GM23338 (cell line): ENCODE measurements at regions not wholly inside any gene's neighbourhood (a gene's known extent, or its start where the extent isn't known, plus 50 kb on each side); places are given as distances from the start of the nearest gene placed in this dataset.

Source experiments
- ATAC-seq: fragments of 200-7000 bp; cut with Tn5 transposase; 3 replicates; pipeline ENCODE4 v1.9.1; 2020
- DNase-seq: peaks from one replicate; pipeline ENCODE4 v3.0.0-alpha.2; 2015; ENCODE audit warnings: low spot score
- H2AFZ ChIP-seq: fragments of 200-600 bp; sonication (generic); 2 replicates; pipeline ENCODE4 v1.8.0; 2016; ENCODE audit warnings: antibody characterized with exemption, mild to moderate bottlenecking, moderate library complexity
- H3F3A ChIP-seq: fragments of 200-600 bp; sonication (generic); replicated peaks from 2 replicates; pipeline ENCODE4 v1.8.0; 2017; ENCODE audit warnings: antibody characterized with exemption, mixed run types, low read depth
- H3K27ac ChIP-seq: fragments of 200-600 bp; sonication (generic); 2 replicates; pipeline ENCODE4 v1.6.1; 2016; ENCODE audit warnings: low read depth
- H3K27me3 ChIP-seq: fragments of 200-600 bp; sonication (generic); 2 replicates; pipeline ENCODE4 v1.8.0; 2016; ENCODE audit warnings: mild to moderate bottlenecking, mixed run types, moderate library complexity; ENCODE audit not compliant: insufficient read depth
- H3K36me3 ChIP-seq: fragments of 200-600 bp; sonication (generic); 2 replicates; pipeline ENCODE4 v1.8.0; 2016; ENCODE audit warnings: mild to moderate bottlenecking; ENCODE audit not compliant: insufficient read depth
- H3K4me1 ChIP-seq: fragments of 200-600 bp; sonication (generic); 2 replicates; pipeline ENCODE4 v1.8.0; 2016; ENCODE audit warnings: mild to moderate bottlenecking, moderate library complexity; ENCODE audit not compliant: insufficient read depth
- H3K4me2 ChIP-seq: fragments of 200-600 bp; sonication (generic); 2 replicates; pipeline ENCODE4 v1.7.1; 2017; ENCODE audit warnings: mixed run types
- H3K4me3 ChIP-seq: fragments of 200-600 bp; sonication (generic); 2 replicates; pipeline ENCODE4 v1.6.1; 2016; ENCODE audit warnings: mixed run types
- H3K79me2 ChIP-seq: fragments of 200-600 bp; sonication (generic); replicated peaks from 2 replicates; pipeline ENCODE4 v1.8.0; 2017; ENCODE audit warnings: mild to moderate bottlenecking; ENCODE audit not compliant: insufficient read depth
- H3K9me2 ChIP-seq: fragments of 200-600 bp; sonication (generic); 2 replicates; pipeline ENCODE4 v1.8.0; 2017; ENCODE audit not compliant: insufficient read depth
- H4K20me1 ChIP-seq: fragments of 200-600 bp; sonication (generic); replicated peaks from 2 replicates; pipeline ENCODE4 v1.8.0; 2017; ENCODE audit warnings: mild to moderate bottlenecking; ENCODE audit not compliant: insufficient read depth
- H3K27ac Mint-ChIP-seq: 2 replicates; pipeline ENCODE4 v1.8.0; 2020; ENCODE audit warnings: inconsistent platforms, mild to moderate bottlenecking, moderate library complexity, mixed read lengths
- H3K27me3 Mint-ChIP-seq: 3 replicates; pipeline ENCODE4 v1.8.0; 2022; ENCODE audit warnings: low read depth, mild to moderate bottlenecking, moderate library complexity, mixed read lengths, inconsistent platforms; ENCODE audit not compliant: insufficient read depth, poor library complexity
- H3K36me3 Mint-ChIP-seq: 3 replicates; pipeline ENCODE4 v1.8.0; 2021; ENCODE audit warnings: low read depth, mild to moderate bottlenecking, inconsistent platforms, moderate library complexity, mixed read lengths
- H3K4me1 Mint-ChIP-seq: 3 replicates; pipeline ENCODE4 v1.8.0; 2020; ENCODE audit warnings: mild to moderate bottlenecking, inconsistent platforms, mixed read lengths
- H3K4me3 Mint-ChIP-seq: 3 replicates; pipeline ENCODE4 v1.8.0; 2021; ENCODE audit warnings: moderate library complexity, mild to moderate bottlenecking, inconsistent platforms, mixed read lengths
- H3K9me3 Mint-ChIP-seq: 3 replicates; pipeline ENCODE4 v1.8.0; 2020; ENCODE audit warnings: moderate library complexity, mild to moderate bottlenecking, inconsistent platforms, mixed read lengths
- CREB1 ChIP-seq: fragments of 250-450 bp; sonication (Bioruptor Pico); IDR thresholded peaks from 2 replicates; pipeline ENCODE4 v1.5.0; 2020; ENCODE audit warnings: low read depth, mild to moderate bottlenecking, moderate library complexity
- CTCF ChIP-seq, 2 experiments: fragments of 200-600 bp in 1 of 2; sonication (generic) in 1 of 2; conservative IDR thresholded peaks; 2 replicates each; pipeline versions ENCODE4 v1.5.1 to v1.6.1; 2016 to 2017; ENCODE audit warnings: antibody characterized with exemption in 2 of 2, low read depth in 2 of 2, mild to moderate bottlenecking in 2 of 2, moderate library complexity in 1 of 2
- JUNB ChIP-seq: IDR thresholded peaks from one replicate; pipeline ENCODE4 v1.6.1; 2016; ENCODE audit warnings: antibody characterized with exemption; ENCODE audit not compliant: unreplicated experiment
- POLR2AphosphoS5 ChIP-seq: IDR thresholded peaks from 2 replicates; pipeline ENCODE4 v1.6.1; 2016; ENCODE audit warnings: antibody characterized with exemption, low read depth
- ZNF114 ChIP-seq: fragments of 250-450 bp; sonication (Bioruptor Pico); IDR thresholded peaks from 2 replicates; pipeline ENCODE4 v1.5.0; 2020; ENCODE audit warnings: mild to moderate bottlenecking, moderate library complexity
- ZNF331 ChIP-seq: fragments of 250-450 bp; sonication (Bioruptor Pico); IDR thresholded peaks from 2 replicates; pipeline ENCODE4 v1.5.0; 2020; ENCODE audit warnings: low read depth, mild to moderate bottlenecking, moderate library complexity
- ZNF462 ChIP-seq: fragments of 250-450 bp; sonication (Bioruptor Pico); IDR thresholded peaks from 2 replicates; pipeline ENCODE4 v1.5.0; 2020; ENCODE audit warnings: mild to moderate bottlenecking, moderate library complexity

- no peaks in the 10 kb centered on the region for H3K79me2 ChIP-seq
- TF ChIP-seq POLR2AphosphoS5: no peak
- TF ChIP-seq ZNF462 (CRISPR knock-in tag): no peak
- no peak for TF ChIP-seq JUNB
- TF ChIP-seq ZNF331 (CRISPR knock-in tag): no peak
- TF ChIP-seq CREB1: no peak
- H3K4me1 ChIP-seq: no peaks in the 10 kb centered on the region; the same call in 1 of the 2 replicates
- DNase-seq (no peak), ATAC-seq (no peak)
- H3K4me1 Mint-ChIP-seq: peaks cover 11% of the 10 kb centered on the region
- H3K36me3 Mint-ChIP-seq: no peaks in the 10 kb centered on the region
- H3K9me2 ChIP-seq: no peaks in the 10 kb centered on the region
- no peaks in the 10 kb centered on the region for H3F3A ChIP-seq
- H3K27ac ChIP-seq: no peak overlapping the region
- H3K4me3 ChIP-seq: no peak overlapping the region
- no peak overlapping the region for H3K4me3 Mint-ChIP-seq
- H3K27ac Mint-ChIP-seq: no peak overlapping the region
- no peaks in the 10 kb centered on the region for H3K27me3 ChIP-seq
- peaks cover 2% of the 10 kb centered on the region for H3K27me3 Mint-ChIP-seq
- no peak overlapping the region for H3K4me2 ChIP-seq
- no peaks in the 10 kb centered on the region for H4K20me1 ChIP-seq
- H3K9me3 Mint-ChIP-seq: no peaks in the 10 kb centered on the region
- H2AFZ ChIP-seq: no peak overlapping the region
- H3K36me3 ChIP-seq: no peaks in the 10 kb centered on the region
Measured at GRCh38 chr1:94702442-94702815, 117.7 kb upstream of the SLC44A3 start.

- Histone ChIP-seq H3K9me2 (no peaks in the 10 kb centered on the region), H2AFZ (no peak overlapping the region), H4K20me1 (no peaks in the 10 kb centered on the region), H3K4me1 (no peaks in the 10 kb centered on the region; the same call in 1 of the 2 replicates), H3K4me3 (no peak overlapping the region), H3K27ac (no peak overlapping the region), H3F3A (no peaks in the 10 kb centered on the region), H3K4me2 (no peak overlapping the region), H3K36me3 (no peaks in the 10 kb centered on the region), H3K79me2 (no peaks in the 10 kb centered on the region), H3K27me3 (no peaks in the 10 kb centered on the region)
- H3K36me3 Mint-ChIP-seq: no peaks in the 10 kb centered on the region
- H3K27ac Mint-ChIP-seq: no peak overlapping the region
- DNase-seq (no peak), ATAC-seq (no peak)
- H3K9me3 Mint-ChIP-seq: no peaks in the 10 kb centered on the region
- peaks cover 11% of the 10 kb centered on the region for H3K4me1 Mint-ChIP-seq
- no peaks in the 10 kb centered on the region for H3K27me3 Mint-ChIP-seq
- H3K4me3 Mint-ChIP-seq: no peak overlapping the region
- TF ChIP-seq ZNF114 (CRISPR knock-in tag) (no peak), CTCF (conservative IDR thresholded peaks at IDR 0.05; ENCODE audit: low read depth in 2 of 2) (no peak)
Measured at GRCh38 chr1:94701796-94702441, 118.2 kb upstream of the SLC44A3 start.
